ENCODE measurements at regions not wholly inside any gene's neighbourhood (a gene's known extent, or its start where the extent isn't known, plus 50 kb on each side); places are given as distances from the start of the nearest gene placed in this dataset.

GRCh38 chr11:45369313-45369712 is 83.2 kb upstream of the SYT13 start:
- TF ChIP-seq CTCF (IDR thresholded peaks at IDR 0.05 in 4 of 5, conservative IDR thresholded peaks at IDR 0.05 in 1 of 5) (no peak), POLR2A (IDR thresholded peaks at IDR 0.05) (no peak)
